Spinal cord (tissue), 9 donors: ENCODE measurements at regions not wholly inside any gene's neighbourhood (a gene's known extent, or its start where the extent isn't known, plus 50 kb on each side); places are given as distances from the start of the nearest gene placed in this dataset.
"Not testable (repeated sequence)": the region's sequence is repeated elsewhere in the genome, so short reads cannot be mapped to it uniquely, and the experiment has no call there.

Experiments
- DNase-seq, 6 donors: peaks; one replicate each; pipeline versions ENCODE4 v3.0.0 to v3.0.0-alpha.2; 2013 to 2015; ENCODE audit warnings: low spot score in 6 of 6, low read depth in 4 of 6
- H3K27ac ChIP-seq: one replicate; pipeline ENCODE4 v1.5.1; 2013; ENCODE audit warnings: low read depth, low read length, control low read depth
- H3K27me3 ChIP-seq: one replicate; pipeline ENCODE4 v1.6.1; 2013; ENCODE audit warnings: low read length; ENCODE audit not compliant: control insufficient read depth, insufficient read depth
- H3K36me3 ChIP-seq: one replicate; pipeline ENCODE4 v1.6.1; 2013; ENCODE audit warnings: low read length; ENCODE audit not compliant: control insufficient read depth, insufficient read depth
- H3K4me1 ChIP-seq: one replicate; pipeline ENCODE4 v1.6.1; 2013; ENCODE audit warnings: low read length; ENCODE audit not compliant: control insufficient read depth, insufficient read depth
- H3K4me3 ChIP-seq: one replicate; pipeline ENCODE4 v1.5.1; 2013; ENCODE audit warnings: low read depth, low read length, control low read depth
- H3K9me3 ChIP-seq: one replicate; pipeline ENCODE4 v1.6.1; 2013; ENCODE audit warnings: low read length; ENCODE audit not compliant: control insufficient read depth, insufficient read depth
- WGBS: methylation state at CpG from one replicate; pipeline ENCODE4 v1.1.5; 2013; ENCODE audit warnings: missing lambda C conversion rate; ENCODE audit not compliant: insufficient coverage; 5-methylcytosine and 5-hydroxymethylcytosine counted together
- donor health status: healthy.

GRCh38 chr16:64687123-64687522, 434.7 kb downstream of the CDH11 start:
- H3K27me3 ChIP-seq, result no peaks in the 10 kb centered on the region
- H3K4me1 ChIP-seq, result no peaks in the 10 kb centered on the region
- no peak overlapping the region for H3K4me3 ChIP-seq
- DNase-seq, result peak in 1 of 6 donors; percentile 34
- no peaks in the 10 kb centered on the region for H3K9me3 ChIP-seq
- H3K36me3 ChIP-seq, result no peaks in the 10 kb centered on the region
- no CpG with 5 or more reads among the region's 2 CpGs for WGBS
- H3K27ac ChIP-seq, result no peak overlapping the region

GRCh38 chr16:64679976-64680690, 441.7 kb downstream of the CDH11 start:
- Histone ChIP-seq H3K27me3 (no peaks in the 10 kb centered on the region), H3K27ac (no peak overlapping the region), H3K4me3 (no peak overlapping the region), H3K36me3 (no peaks in the 10 kb centered on the region), H3K9me3 (no peaks in the 10 kb centered on the region), H3K4me1 (no peaks in the 10 kb centered on the region)
- WGBS, result 13% methylated on average over 1 of the region's 4 CpGs
- peak in 5 of 6 donors; percentile 12 to 61 (median 15) for DNase-seq

GRCh38 chr16:64669573-64669972, 452.3 kb downstream of the CDH11 start:
- Histone ChIP-seq H3K4me1 (no peaks in the 10 kb centered on the region), H3K4me3 (no peak overlapping the region), H3K9me3 (no peaks in the 10 kb centered on the region), H3K27me3 (no peaks in the 10 kb centered on the region), H3K27ac (no peak overlapping the region), H3K36me3 (no peaks in the 10 kb centered on the region)
- 98% methylated on average over 5 of the region's 8 CpGs for WGBS
- no peak for DNase-seq

- Histone ChIP-seq H3K27me3 (no peaks in the 10 kb centered on the region), H3K4me1 (no peaks in the 10 kb centered on the region), H3K9me3 (no peaks in the 10 kb centered on the region), H3K4me3 (no peak overlapping the region), H3K27ac (no peak overlapping the region), H3K36me3 (no peaks in the 10 kb centered on the region)
- WGBS, result no CpG with 5 or more reads among the region's 3 CpGs
- DNase-seq, result no peak
Measured at GRCh38 chr16:64667334-64667877, 454.5 kb downstream of the CDH11 start.

- not testable (repeated sequence) for H3K4me1 ChIP-seq
Measured at GRCh38 chr16:64662312-64662711, 459.6 kb downstream of the CDH11 start.

GRCh38 chr16:64659866-64660265, 462.0 kb downstream of the CDH11 start:
- DNase-seq, result no peak
- H3K36me3 ChIP-seq, result no peaks in the 10 kb centered on the region
- H3K27me3 ChIP-seq, result no peaks in the 10 kb centered on the region
- H3K9me3 ChIP-seq, result no peaks in the 10 kb centered on the region
- H3K27ac ChIP-seq, result no peak overlapping the region
- no CpG with 5 or more reads among the region's 1 CpG for WGBS
- H3K4me1 ChIP-seq, result no peaks in the 10 kb centered on the region
- H3K4me3 ChIP-seq, result no peak overlapping the region

More at GRCh38 chr16:64662312-64662711, 459.6 kb downstream of the CDH11 start:
- H3K36me3 ChIP-seq, H3K4me3 ChIP-seq, H3K27ac ChIP-seq, DNase-seq, H3K9me3 ChIP-seq, H3K27me3 ChIP-seq: not testable (repeated sequence)

- no peak for DNase-seq
- no peak overlapping the region for H3K27ac ChIP-seq
- no peaks in the 10 kb centered on the region for H3K27me3 ChIP-seq
- H3K4me1 ChIP-seq, result no peaks in the 10 kb centered on the region
- H3K36me3 ChIP-seq, result no peaks in the 10 kb centered on the region
- no peaks in the 10 kb centered on the region for H3K9me3 ChIP-seq
- H3K4me3 ChIP-seq, result no peak overlapping the region
- WGBS, result no CpG with 5 or more reads among the region's 3 CpGs
Measured at GRCh38 chr16:64657316-64658011, 464.4 kb downstream of the CDH11 start.

- WGBS, result 61% methylated on average over 3 of the region's 4 CpGs
- Histone ChIP-seq H3K4me3 (no peak overlapping the region), H3K4me1 (no peaks in the 10 kb centered on the region), H3K27me3 (no peaks in the 10 kb centered on the region), H3K27ac (no peak overlapping the region), H3K9me3 (peaks cover 2% of the 10 kb centered on the region), H3K36me3 (no peaks in the 10 kb centered on the region)
- peak in 1 of 6 donors; percentile 41 for DNase-seq
Measured at GRCh38 chr16:64656471-64656870, 465.4 kb downstream of the CDH11 start.

GRCh38 chr16:64654178-64654577, 467.7 kb downstream of the CDH11 start:
- Histone ChIP-seq H3K4me1 (no peaks in the 10 kb centered on the region), H3K9me3 (peaks cover 2% of the 10 kb centered on the region), H3K4me3 (no peak overlapping the region), H3K36me3 (no peaks in the 10 kb centered on the region), H3K27ac (no peak overlapping the region), H3K27me3 (no peaks in the 10 kb centered on the region)
- DNase-seq, result no peak

GRCh38 chr16:64648282-64648681, 473.6 kb downstream of the CDH11 start:
- DNase-seq, result peak in 2 of 6 donors; percentile 15 to 33
- WGBS, result 65% methylated on average over 2 of the region's 3 CpGs
- no peaks in the 10 kb centered on the region for H3K4me1 ChIP-seq
- H3K36me3 ChIP-seq, result no peaks in the 10 kb centered on the region
- no peak overlapping the region for H3K27ac ChIP-seq
- peaks cover 2% of the 10 kb centered on the region for H3K9me3 ChIP-seq
- H3K27me3 ChIP-seq, result no peaks in the 10 kb centered on the region
- no peak overlapping the region for H3K4me3 ChIP-seq
